Keratinocyte (primary cell): ENCODE measurements at regions not wholly inside any gene's neighbourhood (a gene's known extent, or its start where the extent isn't known, plus 50 kb on each side); places are given as distances from the start of the nearest gene placed in this dataset.

ENCODE experiments used
- CTCF ChIP-seq, 3 experiments: IDR thresholded peaks in 1 of 3; conservative IDR thresholded peaks in 1 of 3; optimal IDR thresholded peaks in 1 of 3; 2 replicates in 2 of 3; 3 replicates in 1 of 3; pipeline versions ENCODE3 to v1.5.1; 2011; ENCODE audit warnings: low read length in 3 of 3, mild to moderate bottlenecking in 3 of 3, moderate library complexity in 2 of 3, control low read depth in 1 of 3, inconsistent platforms in 1 of 3; ENCODE audit not compliant: insufficient read depth in 2 of 3; ENCODE audit errors: extremely low read depth in 1 of 3
- EZH2 ChIP-seq: IDR thresholded peaks from one replicate; pipeline ENCODE4 v1.6.1; 2012; ENCODE audit warnings: inconsistent platforms, mild to moderate bottlenecking, low read length, moderate library complexity

- no peak for TF ChIP-seq CTCF (optimal IDR thresholded peaks at IDR 0.05 in 1 of 3, IDR thresholded peaks at IDR 0.05 in 1 of 3, conservative IDR thresholded peaks at IDR 0.05 in 1 of 3; ENCODE audit: extremely low read depth in 1 of 3, insufficient read depth in 2 of 3, low read length in 3 of 3)
- TF ChIP-seq EZH2 = no peak
Observed at GRCh38 chr4:60897415-60897814, 302.7 kb upstream of the ADGRL3 start.
